ENCODE measurements at regions not wholly inside any gene's neighbourhood (a gene's known extent, or its start where the extent isn't known, plus 50 kb on each side); places are given as distances from the start of the nearest gene placed in this dataset.

- DNase-seq (ENCODE audit: low read depth, low spot score): no peak
These were observed 1510.9 kb downstream of the KCNT2 start for GRCh38 chr1:195097316-195097715.

DNA sequence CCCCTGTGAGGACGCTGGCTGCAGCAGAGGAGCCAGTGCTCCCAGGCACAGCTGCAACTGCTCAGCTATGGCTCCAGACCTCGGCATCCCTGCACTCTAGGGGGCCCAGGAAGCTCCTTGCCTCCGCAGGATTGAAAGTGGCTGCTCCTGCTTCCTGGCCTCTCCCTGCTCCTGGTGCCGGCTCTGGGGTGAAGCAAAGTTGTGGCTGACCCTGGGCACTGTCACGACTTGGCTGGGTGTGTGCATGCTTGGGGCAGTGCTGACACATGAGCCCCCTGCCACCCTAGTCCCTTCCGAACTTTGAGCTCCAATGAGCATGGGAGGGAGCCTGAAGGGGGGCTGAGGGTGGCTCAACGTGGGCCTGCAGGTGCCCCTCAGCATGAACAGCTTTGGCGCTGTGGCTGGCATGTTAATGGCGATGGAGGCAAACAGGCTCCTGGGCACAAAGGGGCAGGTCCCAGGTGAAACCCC, 1512.2 kb downstream of the KCNT2 start:
- DNase-seq (ENCODE audit: low read depth, low spot score): no peak

DNA sequence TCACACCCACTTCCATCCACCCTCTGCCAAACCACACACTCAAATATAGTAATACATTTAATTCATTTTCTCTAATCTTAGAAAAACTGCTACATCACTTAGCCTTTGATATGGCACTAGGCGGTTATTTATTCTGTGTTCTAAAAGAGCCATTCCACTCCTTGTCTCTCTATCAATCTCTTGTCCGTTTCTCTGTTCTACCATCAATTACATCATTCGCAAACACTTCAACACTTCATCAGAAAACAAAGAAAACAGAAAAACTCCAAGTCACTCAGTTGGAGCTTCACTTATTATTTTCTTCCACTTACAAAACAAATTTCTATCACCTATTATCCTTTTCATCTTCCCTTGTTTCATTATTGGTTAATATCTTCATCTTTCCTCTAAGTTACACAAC, 1523.0 kb downstream of the KCNT2 start:
- DNase-seq (ENCODE audit: low read depth, low spot score): no peak

DNA sequence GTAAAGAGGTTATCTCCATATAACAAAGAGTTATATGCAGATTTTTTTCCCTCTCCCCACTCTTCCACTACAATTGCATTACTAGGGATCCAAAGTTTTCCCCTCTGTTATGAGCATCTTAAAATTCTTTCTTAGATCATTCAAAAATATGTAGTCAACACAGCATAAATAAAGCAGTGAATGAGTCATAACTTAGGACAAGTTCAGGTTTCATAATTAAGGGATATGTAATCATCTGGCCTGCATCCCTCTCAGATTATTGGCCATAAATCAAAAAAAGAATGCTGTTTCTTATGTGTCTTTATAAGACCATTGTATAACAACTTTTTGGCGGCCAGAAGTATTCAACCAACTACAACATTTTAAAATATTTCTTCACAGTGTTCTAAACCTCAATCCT, 1526.1 kb downstream of the KCNT2 start:
- DNase-seq (ENCODE audit: low read depth, low spot score): no peak

- no peak for DNase-seq (ENCODE audit: low read depth, low spot score)
These were observed 1531.6 kb downstream of the KCNT2 start for GRCh38 chr1:195076682-195077081.

DNA sequence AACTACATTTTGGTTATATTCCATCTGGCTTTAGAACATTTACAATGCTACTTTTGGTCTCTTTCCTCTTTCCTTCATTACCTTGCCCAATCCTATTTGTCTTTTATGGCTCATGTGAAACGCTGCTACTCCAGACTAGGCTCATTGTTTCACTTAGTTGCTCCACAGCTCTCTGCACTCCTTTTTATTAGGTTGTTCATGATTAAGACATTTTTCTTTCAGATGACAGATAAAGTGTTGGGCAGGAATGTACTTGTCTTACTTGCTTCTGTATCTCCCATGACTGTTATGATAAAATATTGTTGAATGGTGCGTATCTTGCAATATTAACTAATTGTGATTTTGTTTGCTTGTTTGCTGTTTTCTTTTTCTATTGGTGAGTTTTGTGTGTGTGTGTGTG, 1532.3 kb downstream of the KCNT2 start:
- DNase-seq (ENCODE audit: low read depth, low spot score): no peak

DNA sequence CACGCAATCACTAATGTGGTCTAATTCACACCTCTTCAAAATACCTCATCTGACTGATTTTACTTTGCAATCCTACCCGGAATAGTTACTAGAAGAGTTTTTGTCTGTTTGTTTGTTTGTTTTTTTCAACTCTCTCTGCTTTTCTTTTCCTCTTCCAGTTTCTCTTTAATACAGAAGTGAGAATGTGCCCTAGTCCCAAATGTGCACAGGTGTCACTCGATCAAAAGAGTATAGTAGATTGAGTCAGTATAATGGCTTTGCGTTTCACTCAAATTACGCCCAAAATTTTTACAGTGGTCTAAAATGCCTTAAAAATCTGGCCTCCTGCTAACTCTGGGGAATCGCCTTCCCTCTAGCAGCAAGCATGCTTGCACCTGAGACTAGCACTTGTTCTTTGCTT, 1536.8 kb downstream of the KCNT2 start:
- no peak for DNase-seq (ENCODE audit: low read depth, low spot score)

- DNase-seq (ENCODE audit: low read depth, low spot score): no peak
These were observed 1542.8 kb downstream of the KCNT2 start for GRCh38 chr1:195065437-195065836.

GRCh38 chr1:195064358-195064757, 1543.9 kb downstream of the KCNT2 start:
- DNase-seq (ENCODE audit: low read depth, low spot score): no peak

DNA sequence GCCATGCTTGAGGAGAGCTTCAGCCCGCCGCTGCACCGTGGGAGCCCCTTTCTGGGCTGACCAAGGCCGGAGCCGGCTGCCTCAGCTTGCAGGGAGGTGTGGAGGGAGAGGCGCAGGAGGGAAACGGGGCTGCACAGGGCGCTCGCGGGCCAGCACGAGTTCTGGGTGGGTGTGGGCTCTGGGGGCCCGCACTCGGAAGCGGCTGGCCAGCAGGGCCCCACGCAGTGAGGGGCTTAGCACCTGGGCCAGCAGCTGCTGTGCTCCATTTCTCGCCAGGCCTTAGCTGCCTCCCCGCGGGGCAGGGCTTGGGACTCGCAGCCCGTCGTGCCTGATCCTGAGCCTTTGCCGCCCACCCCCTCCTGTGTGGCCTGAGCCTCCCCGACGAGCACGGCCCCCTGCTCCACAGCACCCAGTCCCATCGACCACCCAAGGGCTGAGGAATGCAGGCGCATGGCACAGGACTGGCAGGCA, 1554.0 kb downstream of the KCNT2 start:
- no peak for DNase-seq (ENCODE audit: low read depth, low spot score)

DNA sequence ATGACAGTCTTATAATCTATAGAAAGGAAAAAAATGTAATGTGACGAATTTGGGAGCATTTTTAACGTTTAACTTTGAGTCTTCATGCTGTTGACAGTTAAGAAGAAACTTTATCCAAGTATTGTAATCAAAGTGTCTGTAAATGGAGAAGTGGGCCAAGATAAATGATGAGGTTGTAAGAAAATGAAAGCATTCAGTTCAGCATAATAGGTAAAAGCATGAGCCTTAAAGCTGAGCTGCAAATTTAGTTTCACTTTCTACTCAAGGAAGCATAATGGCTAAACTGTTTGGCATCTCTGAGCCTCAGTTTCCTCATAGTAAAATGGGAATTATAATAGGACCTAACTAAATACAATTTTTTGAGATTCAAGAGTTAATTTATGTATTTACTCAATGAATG, 1554.8 kb downstream of the KCNT2 start:
- no peak for DNase-seq (ENCODE audit: low read depth, low spot score)

GRCh38 chr1:195047772-195048171, 1560.5 kb downstream of the KCNT2 start:
- DNase-seq (ENCODE audit: low read depth, low spot score): no peak

GRCh38 chr1:195045072-195045471, 1563.2 kb downstream of the KCNT2 start:
- no peak for DNase-seq (ENCODE audit: low read depth, low spot score)

DNA sequence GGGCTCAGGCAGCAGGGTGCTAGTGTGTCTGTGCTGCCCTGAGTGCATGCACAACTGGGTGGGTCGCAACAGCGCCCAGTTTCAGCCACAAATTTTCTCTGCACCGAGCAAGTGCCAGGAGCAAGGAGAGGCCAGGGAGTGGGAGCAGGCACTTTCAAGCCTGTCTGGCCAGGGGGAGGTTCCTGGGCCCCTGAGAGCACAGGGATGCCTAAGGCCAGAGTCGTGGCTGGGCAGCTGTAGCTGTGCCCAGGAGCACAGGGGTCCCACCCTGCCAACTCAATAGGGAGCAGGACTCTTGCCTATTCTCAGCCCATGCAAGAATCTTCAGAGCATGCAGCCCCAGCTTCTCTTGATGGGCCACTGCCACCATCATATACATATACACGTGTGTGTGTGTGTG, 1577.4 kb downstream of the KCNT2 start:
- DNase-seq (ENCODE audit: low read depth, low spot score): no peak

DNA sequence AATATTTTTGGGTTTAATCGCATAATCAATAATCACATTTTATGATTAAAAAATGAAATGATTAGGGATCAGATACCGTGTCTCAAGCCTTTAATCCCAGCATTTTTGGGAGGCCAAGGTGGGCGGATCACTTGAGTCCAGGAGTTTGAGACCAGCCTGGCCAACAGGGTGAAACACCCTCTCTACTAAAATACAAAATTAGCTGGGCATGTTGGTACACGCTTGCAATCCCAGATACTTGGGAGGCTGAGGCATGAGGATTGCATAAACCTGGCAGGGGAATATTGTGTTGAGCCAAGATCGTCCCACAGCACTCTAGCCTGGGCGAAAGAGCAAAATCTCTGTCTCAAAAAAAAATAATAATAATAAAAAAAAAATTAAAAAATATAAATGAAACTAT, 1581.4 kb downstream of the KCNT2 start:
- DNase-seq (ENCODE audit: low read depth, low spot score): no peak

DNA sequence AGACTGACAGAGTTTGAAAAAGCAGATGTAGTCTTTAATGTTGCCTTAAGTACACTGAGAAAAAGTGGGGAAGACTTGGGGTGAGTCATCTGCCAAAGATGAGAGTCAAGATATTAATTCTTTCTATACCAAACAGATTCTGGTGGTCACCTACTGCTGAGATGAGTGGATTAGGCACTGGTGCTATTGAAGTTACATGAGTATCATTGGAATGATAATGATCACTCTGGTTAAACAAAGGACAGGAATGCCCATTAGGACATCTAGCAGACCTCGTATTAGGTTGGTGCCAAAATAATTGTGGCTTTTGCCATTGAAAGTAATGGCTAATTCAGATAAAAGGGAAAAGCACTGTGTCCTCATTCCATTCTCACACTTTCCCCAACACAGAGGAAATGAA, 1588.9 kb downstream of the KCNT2 start:
- no peak for DNase-seq (ENCODE audit: low read depth, low spot score)

- no peak for DNase-seq (ENCODE audit: low read depth, low spot score)
These were observed 1595.2 kb downstream of the KCNT2 start for GRCh38 chr1:195012995-195013394.

DNA sequence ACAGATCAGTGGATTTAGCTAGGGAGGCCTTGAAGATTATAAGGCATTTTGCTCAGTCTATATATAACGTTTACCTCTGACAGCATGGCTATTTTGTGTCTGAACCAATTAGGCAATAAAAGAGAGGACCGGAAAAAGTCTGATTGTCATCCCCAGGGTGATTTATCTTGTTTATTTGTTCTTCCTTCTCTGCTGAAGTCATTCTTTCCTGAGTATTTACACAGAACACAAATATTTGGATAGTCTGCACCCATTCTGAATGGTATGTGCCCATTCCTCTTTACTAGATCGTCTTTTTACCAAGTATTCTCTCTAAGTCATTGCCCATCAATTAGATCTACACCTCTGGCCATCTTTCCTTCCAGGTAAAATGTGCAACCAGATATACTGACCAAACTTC, 1602.9 kb downstream of the KCNT2 start:
- no peak for DNase-seq (ENCODE audit: low read depth, low spot score)

DNA sequence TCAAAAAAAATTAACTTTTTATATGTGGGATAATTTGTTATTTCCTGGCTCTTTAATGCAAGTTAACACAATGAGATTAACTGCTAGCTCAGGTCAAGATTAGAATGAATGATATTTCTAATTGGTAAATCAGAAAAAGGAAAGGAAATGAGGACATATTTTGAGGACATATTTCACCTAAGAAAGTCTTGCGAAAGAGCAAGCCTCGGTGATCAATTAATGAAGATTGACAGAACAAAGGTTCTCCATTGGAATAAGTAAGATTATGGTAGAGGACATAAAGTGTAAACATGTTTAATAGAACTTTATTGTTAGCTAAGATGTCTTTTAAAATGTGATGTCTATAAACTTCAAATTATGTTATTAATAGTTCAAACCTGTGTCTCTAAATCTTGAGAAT, 1617.8 kb downstream of the KCNT2 start:
- no peak for DNase-seq (ENCODE audit: low read depth, low spot score)

DNA sequence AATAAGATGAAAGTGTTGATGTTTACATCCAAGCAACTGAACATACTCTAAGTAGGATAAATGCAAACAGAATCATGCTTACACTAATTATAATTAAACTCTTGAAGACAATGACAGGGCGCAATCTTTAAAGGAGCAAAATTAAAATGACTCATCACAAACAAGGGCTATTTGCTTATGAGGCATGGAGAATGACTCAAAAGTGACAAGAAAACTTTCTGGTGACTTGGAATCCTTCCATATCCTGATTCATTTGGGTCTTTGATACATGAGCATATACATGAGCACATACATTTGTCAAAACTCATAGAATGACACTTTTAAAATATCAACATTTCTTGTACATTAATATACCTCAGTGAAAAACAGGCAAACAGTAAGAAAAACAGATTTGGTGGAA, 1632.3 kb downstream of the KCNT2 start:
- DNase-seq (ENCODE audit: low read depth, low spot score): no peak

DNA sequence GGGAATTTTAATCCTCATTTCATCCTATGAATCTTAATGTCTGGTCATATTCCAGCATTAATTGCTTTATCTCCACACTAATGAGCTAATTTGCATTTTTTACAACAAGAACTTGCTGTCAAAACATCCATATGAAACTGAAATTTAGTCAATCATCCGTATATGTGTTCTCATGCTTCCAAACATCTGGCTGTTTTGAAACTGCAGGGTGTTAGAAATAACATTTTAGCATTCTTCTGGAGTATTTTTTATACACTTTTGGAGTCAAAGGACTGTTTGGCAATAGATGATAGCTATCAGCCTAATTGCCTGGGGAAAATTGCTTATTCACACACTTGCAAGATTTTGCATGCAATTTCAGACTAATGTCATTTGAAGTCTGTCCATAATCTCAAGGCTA, 1639.3 kb downstream of the KCNT2 start:
- no peak for DNase-seq (ENCODE audit: low read depth, low spot score)

DNA sequence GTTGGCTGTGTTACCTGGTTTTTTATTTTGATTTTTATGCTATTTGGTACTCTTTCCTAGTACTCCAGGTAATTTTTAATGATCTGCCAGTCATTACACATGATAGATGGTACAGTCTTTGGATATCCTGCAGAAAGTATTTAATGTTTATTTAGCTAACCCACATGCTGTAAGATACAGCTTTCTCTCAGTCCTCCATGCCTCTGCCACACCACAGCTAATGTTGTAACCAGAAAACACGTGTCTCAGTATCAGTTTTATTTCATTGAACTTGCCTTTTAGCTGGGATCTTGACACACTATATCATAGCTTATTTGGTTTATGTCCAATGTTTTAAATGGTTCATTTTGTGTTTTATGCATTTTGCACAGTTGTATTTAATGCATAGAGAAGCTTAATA, 1648.4 kb downstream of the KCNT2 start:
- DNase-seq (ENCODE audit: low read depth, low spot score): no peak

GRCh38 chr1:194952171-194952570, 1656.1 kb downstream of the KCNT2 start:
- DNase-seq (ENCODE audit: low read depth, low spot score): no peak

DNA sequence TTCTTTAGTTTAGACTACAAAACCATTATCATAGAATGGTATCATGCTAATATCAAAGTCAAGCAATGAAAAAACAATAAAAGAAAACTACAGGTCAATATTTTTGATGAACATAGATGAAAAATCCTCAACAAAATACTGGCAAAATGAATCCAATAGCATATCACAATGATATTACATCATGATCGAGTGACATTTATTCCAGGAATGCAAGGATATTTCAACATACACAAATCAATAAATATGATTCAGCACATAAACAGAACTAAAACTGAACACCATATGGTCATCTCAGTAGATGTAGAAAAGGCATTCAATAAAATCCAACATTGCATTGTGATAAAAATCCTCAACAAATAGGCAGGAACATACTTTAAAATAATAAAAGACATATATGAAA, 1657.7 kb downstream of the KCNT2 start:
- DNase-seq (ENCODE audit: low read depth, low spot score): no peak
